H1 (cell line): ENCODE measurements at regions not wholly inside any gene's neighbourhood (a gene's known extent, or its start where the extent isn't known, plus 50 kb on each side); places are given as distances from the start of the nearest gene placed in this dataset.

Experiments used
- CHD1 ChIP-seq: IDR thresholded peaks from 2 replicates; pipeline ENCODE4 v1.6.1; 2012; ENCODE audit warnings: low read depth, low read length, improper control_type of control experiment
- CHD7 ChIP-seq: fragments of 300-600 bp; sonication (generic); IDR thresholded peaks from 2 replicates; pipeline ENCODE4 v1.7.1; 2012; ENCODE audit warnings: low read length, moderate library complexity, mild to moderate bottlenecking, inconsistent platforms; ENCODE audit not compliant: insufficient replicate concordance
- HDAC2 ChIP-seq, 2 experiments: fragments of 300-600 bp in 1 of 2; sonication (generic) in 1 of 2; IDR thresholded peaks; 2 replicates each; pipeline ENCODE4 v1.6.1; 2011 to 2012; ENCODE audit warnings: low read depth in 2 of 2, low read length in 2 of 2, mild to moderate bottlenecking in 2 of 2, moderate library complexity in 2 of 2, borderline replicate concordance in 1 of 2, inconsistent platforms in 1 of 2
- NANOG ChIP-seq: IDR thresholded peaks from 2 replicates; pipeline ENCODE4 v1.6.1; 2011; ENCODE audit warnings: low read length, low read depth, mild to moderate bottlenecking, inconsistent platforms; ENCODE audit not compliant: insufficient read depth, poor library complexity, severe bottlenecking
- SP1 ChIP-seq: IDR thresholded peaks from 2 replicates; pipeline ENCODE4 v1.6.1; 2011; ENCODE audit warnings: low read depth, low read length
- SP2 ChIP-seq: IDR thresholded peaks from 2 replicates; pipeline ENCODE4 v1.6.1; 2012; ENCODE audit warnings: mild to moderate bottlenecking, low read length, inconsistent platforms
- SRF ChIP-seq: IDR thresholded peaks from 2 replicates; pipeline ENCODE4 v1.6.1; 2011; ENCODE audit warnings: mild to moderate bottlenecking, low read depth, low read length, moderate library complexity
- TAF7 ChIP-seq: optimal IDR thresholded peaks from 2 replicates; pipeline ENCODE3; 2011; ENCODE audit warnings: low read depth, mild to moderate bottlenecking, inconsistent platforms, low read length, moderate library complexity, borderline replicate concordance
- USF2 ChIP-seq: IDR thresholded peaks from 2 replicates; pipeline ENCODE4 v1.6.1; 2011; ENCODE audit warnings: low read length, improper control_type of control experiment
- TF ChIP-seq, protein P1 (sequence below): IDR thresholded peaks from 2 replicates; pipeline ENCODE4 v1.6.1; 2012; ENCODE audit warnings: inconsistent platforms

DNA sequence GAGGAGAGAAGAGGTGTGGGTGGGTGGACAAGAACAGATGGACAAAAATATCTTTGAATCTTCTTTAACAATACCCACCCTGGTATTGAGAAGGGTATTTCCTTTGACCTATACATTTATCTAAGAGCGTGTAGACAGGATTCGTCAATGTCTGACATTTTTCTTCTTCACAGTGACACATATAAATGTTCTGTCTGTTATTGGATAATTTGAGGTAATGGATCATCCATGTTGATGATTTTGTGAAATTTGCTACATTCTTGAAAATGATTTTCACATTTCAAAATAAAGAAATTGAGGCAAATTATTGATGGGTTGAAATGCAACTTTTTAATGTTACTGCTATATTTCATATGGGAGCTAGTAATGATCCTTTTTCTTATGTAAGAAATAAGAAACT lies 770.7 kb upstream of the EPHA7 start (continued):
- no peak for TF ChIP-seq CHD7
- TF ChIP-seq, protein P1, sequence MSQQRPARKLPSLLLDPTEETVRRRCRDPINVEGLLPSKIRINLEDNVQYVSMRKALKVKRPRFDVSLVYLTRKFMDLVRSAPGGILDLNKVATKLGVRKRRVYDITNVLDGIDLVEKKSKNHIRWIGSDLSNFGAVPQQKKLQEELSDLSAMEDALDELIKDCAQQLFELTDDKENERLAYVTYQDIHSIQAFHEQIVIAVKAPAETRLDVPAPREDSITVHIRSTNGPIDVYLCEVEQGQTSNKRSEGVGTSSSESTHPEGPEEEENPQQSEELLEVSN: no peak
- no peak for TF ChIP-seq NANOG
- TF ChIP-seq USF2: no peak
- TF ChIP-seq HDAC2 (IDR thresholded peaks at IDR 0.05; ENCODE audit: borderline replicate concordance in 1 of 2, low read depth in 2 of 2, low read length in 2 of 2): no peak
- TF ChIP-seq SRF: no peak
- no peak for TF ChIP-seq TAF7
- TF ChIP-seq SP1: no peak
- no peak for TF ChIP-seq SP2
- TF ChIP-seq CHD1: no peak
